ENCODE measurements at regions not wholly inside any gene's neighbourhood (a gene's known extent, or its start where the extent isn't known, plus 50 kb on each side); places are given as distances from the start of the nearest gene placed in this dataset.

- TF ChIP-seq, protein P1, sequence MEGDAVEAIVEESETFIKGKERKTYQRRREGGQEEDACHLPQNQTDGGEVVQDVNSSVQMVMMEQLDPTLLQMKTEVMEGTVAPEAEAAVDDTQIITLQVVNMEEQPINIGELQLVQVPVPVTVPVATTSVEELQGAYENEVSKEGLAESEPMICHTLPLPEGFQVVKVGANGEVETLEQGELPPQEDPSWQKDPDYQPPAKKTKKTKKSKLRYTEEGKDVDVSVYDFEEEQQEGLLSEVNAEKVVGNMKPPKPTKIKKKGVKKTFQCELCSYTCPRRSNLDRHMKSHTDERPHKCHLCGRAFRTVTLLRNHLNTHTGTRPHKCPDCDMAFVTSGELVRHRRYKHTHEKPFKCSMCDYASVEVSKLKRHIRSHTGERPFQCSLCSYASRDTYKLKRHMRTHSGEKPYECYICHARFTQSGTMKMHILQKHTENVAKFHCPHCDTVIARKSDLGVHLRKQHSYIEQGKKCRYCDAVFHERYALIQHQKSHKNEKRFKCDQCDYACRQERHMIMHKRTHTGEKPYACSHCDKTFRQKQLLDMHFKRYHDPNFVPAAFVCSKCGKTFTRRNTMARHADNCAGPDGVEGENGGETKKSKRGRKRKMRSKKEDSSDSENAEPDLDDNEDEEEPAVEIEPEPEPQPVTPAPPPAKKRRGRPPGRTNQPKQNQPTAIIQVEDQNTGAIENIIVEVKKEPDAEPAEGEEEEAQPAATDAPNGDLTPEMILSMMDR (IDR thresholded peaks at IDR 0.05 in 8 of 11, conservative IDR thresholded peaks at IDR 0.05 in 3 of 11) = no peak
- no peak for TF ChIP-seq POLR2A (IDR thresholded peaks at IDR 0.05)
- no peak for TF ChIP-seq POLR2AphosphoS5 (IDR thresholded peaks at IDR 0.05)
Measured at GRCh38 chr3:180288816-180289215, 252.1 kb upstream of the PEX5L start.
